ENCODE measurements at regions not wholly inside any gene's neighbourhood (a gene's known extent, or its start where the extent isn't known, plus 50 kb on each side); places are given as distances from the start of the nearest gene placed in this dataset.

DNA sequence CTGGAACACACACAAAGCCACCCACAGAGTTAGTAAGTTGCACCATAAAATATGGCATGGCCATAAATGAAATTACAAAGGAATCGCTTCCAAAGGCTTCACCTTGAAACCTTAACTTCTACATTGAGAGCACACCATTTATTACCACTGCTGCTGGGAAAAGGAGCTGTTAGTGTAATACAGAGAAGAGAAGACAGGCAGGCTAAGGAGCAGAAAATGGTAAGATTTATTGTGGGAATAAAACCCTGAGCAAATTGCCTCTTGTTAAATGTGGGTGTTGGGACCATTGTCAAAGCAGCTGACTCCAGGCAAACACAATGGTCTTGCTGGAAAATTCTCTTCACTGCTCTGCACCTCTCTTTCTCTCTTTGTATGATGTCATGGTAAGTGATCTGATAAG, 79.2 kb upstream of the NHS start:
- no peak overlapping the region for H3K27ac ChIP-seq

GRCh38 chrX:17298564-17298963, 76.4 kb upstream of the NHS start:
- ChIA-PET POLR2A (ENCODE audit: low non-redundant PET) (no interaction called here), CTCF (interaction anchor here (1.1 kb wide), 1 partner anchor 167 kb away, joined by 3 read pairs; no protein-coding TSS in a partner anchor)
- DNase-seq (ENCODE audit: low spot score) = no peak
- TF ChIP-seq CTCF (conservative IDR thresholded peaks at IDR 0.05; ENCODE audit: low read depth) = no peak
- no peak overlapping the region for H3K27ac ChIP-seq

More for the DNA sequence above, 79.2 kb upstream of the NHS start:
- no peak for TF ChIP-seq CTCF (conservative IDR thresholded peaks at IDR 0.05; ENCODE audit: low read depth)
- ChIA-PET CTCF (no interaction called here), POLR2A (ENCODE audit: low non-redundant PET) (no interaction called here)
- DNase-seq (ENCODE audit: low spot score) = no peak

DNA sequence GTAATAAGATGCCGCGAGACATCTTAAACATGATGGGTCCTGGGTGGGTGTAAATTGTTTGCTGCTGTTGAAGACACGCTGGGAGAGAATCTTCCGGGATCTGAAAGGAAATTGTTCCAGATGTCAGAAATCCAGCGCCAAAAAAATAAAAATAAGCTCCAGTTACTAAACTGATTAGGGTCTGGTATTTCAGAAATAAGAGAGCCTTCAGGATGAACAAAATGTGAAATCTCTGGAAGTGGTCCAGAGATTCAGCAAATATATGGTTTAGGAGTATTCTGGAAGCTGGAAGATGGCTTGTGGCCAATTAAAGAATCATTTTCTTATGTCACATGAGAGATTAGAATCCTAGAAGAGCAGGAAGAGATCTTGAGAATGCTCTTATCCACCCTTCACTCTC, 75.8 kb upstream of the NHS start:
- no peak for DNase-seq (ENCODE audit: low spot score)
- ChIA-PET POLR2A (ENCODE audit: low non-redundant PET) (no interaction called here), CTCF (interaction anchor here (1.1 kb wide), 1 partner anchor 168 kb away, joined by 3 read pairs; no protein-coding TSS in a partner anchor)
- no peak overlapping the region for H3K27ac ChIP-seq
- no peak for TF ChIP-seq CTCF (conservative IDR thresholded peaks at IDR 0.05; ENCODE audit: low read depth)

DNA sequence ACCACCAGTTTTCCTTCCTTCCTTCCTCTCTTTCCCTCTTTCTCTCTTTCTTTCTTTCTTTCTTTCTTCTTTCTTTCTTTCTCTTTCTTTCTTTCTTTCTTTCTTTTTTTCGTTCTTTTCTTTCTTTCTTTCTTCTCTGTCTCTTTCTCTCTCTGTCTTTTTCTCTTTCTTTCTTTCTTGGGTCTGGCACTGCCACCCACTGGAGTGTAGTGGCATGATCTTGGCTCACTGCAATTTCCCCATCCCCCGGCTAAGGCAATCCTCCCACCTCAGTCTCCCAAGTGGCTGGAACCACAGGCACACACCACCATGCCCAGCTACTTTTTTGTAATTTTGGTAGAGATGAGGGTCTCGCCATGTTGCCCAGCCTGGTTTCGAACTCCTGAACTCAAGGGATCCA, 51.6 kb upstream of the NHS start:
- TF ChIP-seq CTCF (conservative IDR thresholded peaks at IDR 0.05; ENCODE audit: low read depth) = no peak
- no peak overlapping the region for H3K27ac ChIP-seq
- no peak for DNase-seq (ENCODE audit: low spot score)
- CTCF ChIA-PET = interaction anchor here (0.9 kb wide), 1 partner anchor 367 kb away, joined by 3 read pairs; no protein-coding TSS in a partner anchor
- POLR2A ChIA-PET (ENCODE audit: low non-redundant PET) = no interaction called here

Measured in RWPE1 (cell line).